ENCODE measurements at regions not wholly inside any gene's neighbourhood (a gene's known extent, or its start where the extent isn't known, plus 50 kb on each side); places are given as distances from the start of the nearest gene placed in this dataset.

- Histone ChIP-seq H2AFZ (ENCODE audit: low read depth, low read length) (no peak overlapping the region), H3K9me2 (ENCODE audit: insufficient read depth, low read length) (no peaks in the 10 kb centered on the region), H3K4me3 (ENCODE audit: low read length) (no peak overlapping the region), H3K9ac (ENCODE audit: low read length) (no peak overlapping the region), H3K79me2 (replicated peaks; ENCODE audit: insufficient read depth, low read length) (no peaks in the 10 kb centered on the region), H4K20me1 (ENCODE audit: insufficient read depth) (no peaks in the 10 kb centered on the region), H3K36me3 (ENCODE audit: insufficient read depth, low read length) (no peaks in the 10 kb centered on the region), H3K27me3 (ENCODE audit: insufficient read depth, low read depth, low read length) (no peaks in the 10 kb centered on the region), H3K4me2 (ENCODE audit: low read length) (no peak overlapping the region), H3F3A (ENCODE audit: insufficient read depth, low read length, poor library complexity, severe bottlenecking) (no peaks in the 10 kb centered on the region), H3K27ac (ENCODE audit: low read length) (no peak overlapping the region), H3K9me3 (ENCODE audit: low read length) (no peaks in the 10 kb centered on the region)
- TF ChIP-seq MXI1 (conservative IDR thresholded peaks at IDR 0.05; ENCODE audit: poor library complexity, severe bottlenecking) (no peak), POLR2AphosphoS5 (IDR thresholded peaks at IDR 0.05) (no peak), EP300 (conservative IDR thresholded peaks at IDR 0.05; ENCODE audit: poor library complexity, severe bottlenecking) (no peak), REST (IDR thresholded peaks at IDR 0.05; ENCODE audit: borderline replicate concordance) (no peak), SMC3 (conservative IDR thresholded peaks at IDR 0.05; ENCODE audit: poor library complexity) (no peak), EZH2 (IDR thresholded peaks at IDR 0.05; ENCODE audit: borderline replicate concordance, insufficient read depth, low read length, poor library complexity, severe bottlenecking) (no peak), TAF1 (IDR thresholded peaks at IDR 0.05; ENCODE audit: low read depth) (no peak), RAD21 (conservative IDR thresholded peaks at IDR 0.05) (no peak)
- TF ChIP-seq, protein P1, sequence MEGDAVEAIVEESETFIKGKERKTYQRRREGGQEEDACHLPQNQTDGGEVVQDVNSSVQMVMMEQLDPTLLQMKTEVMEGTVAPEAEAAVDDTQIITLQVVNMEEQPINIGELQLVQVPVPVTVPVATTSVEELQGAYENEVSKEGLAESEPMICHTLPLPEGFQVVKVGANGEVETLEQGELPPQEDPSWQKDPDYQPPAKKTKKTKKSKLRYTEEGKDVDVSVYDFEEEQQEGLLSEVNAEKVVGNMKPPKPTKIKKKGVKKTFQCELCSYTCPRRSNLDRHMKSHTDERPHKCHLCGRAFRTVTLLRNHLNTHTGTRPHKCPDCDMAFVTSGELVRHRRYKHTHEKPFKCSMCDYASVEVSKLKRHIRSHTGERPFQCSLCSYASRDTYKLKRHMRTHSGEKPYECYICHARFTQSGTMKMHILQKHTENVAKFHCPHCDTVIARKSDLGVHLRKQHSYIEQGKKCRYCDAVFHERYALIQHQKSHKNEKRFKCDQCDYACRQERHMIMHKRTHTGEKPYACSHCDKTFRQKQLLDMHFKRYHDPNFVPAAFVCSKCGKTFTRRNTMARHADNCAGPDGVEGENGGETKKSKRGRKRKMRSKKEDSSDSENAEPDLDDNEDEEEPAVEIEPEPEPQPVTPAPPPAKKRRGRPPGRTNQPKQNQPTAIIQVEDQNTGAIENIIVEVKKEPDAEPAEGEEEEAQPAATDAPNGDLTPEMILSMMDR (IDR thresholded peaks at IDR 0.05; ENCODE audit: poor library complexity, severe bottlenecking): no peak
These were observed 55.5 kb upstream of the TOPAZ1 start for GRCh38 chr3:44186111-44186672.

- Histone ChIP-seq H3K27me3 (ENCODE audit: insufficient read depth, low read depth, low read length) (no peaks in the 10 kb centered on the region), H2AFZ (ENCODE audit: low read depth, low read length) (no peak overlapping the region), H3K4me3 (ENCODE audit: low read length) (no peak overlapping the region), H3K36me3 (ENCODE audit: insufficient read depth, low read length) (no peaks in the 10 kb centered on the region), H4K20me1 (ENCODE audit: insufficient read depth) (no peaks in the 10 kb centered on the region), H3K27ac (ENCODE audit: low read length) (no peak overlapping the region), H3K9me2 (ENCODE audit: insufficient read depth, low read length) (no peaks in the 10 kb centered on the region), H3K4me2 (ENCODE audit: low read length) (no peak overlapping the region), H3K9ac (ENCODE audit: low read length) (no peak overlapping the region), H3K79me2 (replicated peaks; ENCODE audit: insufficient read depth, low read length) (no peaks in the 10 kb centered on the region), H3K9me3 (ENCODE audit: low read length) (no peaks in the 10 kb centered on the region), H3F3A (ENCODE audit: insufficient read depth, low read length, poor library complexity, severe bottlenecking) (no peaks in the 10 kb centered on the region)
- TF ChIP-seq, protein P1 (IDR thresholded peaks at IDR 0.05; ENCODE audit: poor library complexity, severe bottlenecking): no peak
- TF ChIP-seq RAD21 (conservative IDR thresholded peaks at IDR 0.05): no peak
- no peak for TF ChIP-seq POLR2AphosphoS5 (IDR thresholded peaks at IDR 0.05)
- no peak for TF ChIP-seq MXI1 (conservative IDR thresholded peaks at IDR 0.05; ENCODE audit: poor library complexity, severe bottlenecking)
- no peak for TF ChIP-seq REST (IDR thresholded peaks at IDR 0.05; ENCODE audit: borderline replicate concordance)
- no peak for TF ChIP-seq SMC3 (conservative IDR thresholded peaks at IDR 0.05; ENCODE audit: poor library complexity)
These were observed 55.0 kb upstream of the TOPAZ1 start for GRCh38 chr3:44186712-44187111.

All from neural cell (in vitro differentiated cells).